HUES48 (cell line): ENCODE measurements at regions not wholly inside any gene's neighbourhood (a gene's known extent, or its start where the extent isn't known, plus 50 kb on each side); places are given as distances from the start of the nearest gene placed in this dataset.

ENCODE experiments used
- H3K27ac ChIP-seq: one replicate; pipeline ENCODE4 v1.7.0; 2013; ENCODE audit warnings: low read depth, low read length, inconsistent platforms
- H3K27me3 ChIP-seq: 2 replicates; pipeline ENCODE4 v1.6.1; 2013; ENCODE audit warnings: mild to moderate bottlenecking, low read length; ENCODE audit not compliant: control insufficient read depth, insufficient read depth
- H3K36me3 ChIP-seq: 2 replicates; pipeline ENCODE4 v1.6.1; 2013; ENCODE audit warnings: low read length; ENCODE audit not compliant: control insufficient read depth, insufficient read depth
- H3K4me1 ChIP-seq: 2 replicates; pipeline ENCODE4 v1.6.1; 2013; ENCODE audit warnings: mild to moderate bottlenecking, low read length; ENCODE audit not compliant: control insufficient read depth, insufficient read depth
- H3K4me3 ChIP-seq: 2 replicates; pipeline ENCODE4 v1.5.1; 2013; ENCODE audit warnings: mild to moderate bottlenecking, low read depth, low read length
- H3K9ac ChIP-seq: 2 replicates; pipeline ENCODE4 v1.6.1; 2013; ENCODE audit warnings: mild to moderate bottlenecking, low read depth, low read length, moderate library complexity
- H3K9me3 ChIP-seq: 2 replicates; pipeline ENCODE4 v1.6.1; 2013; ENCODE audit warnings: low read length; ENCODE audit not compliant: control insufficient read depth, insufficient read depth

DNA sequence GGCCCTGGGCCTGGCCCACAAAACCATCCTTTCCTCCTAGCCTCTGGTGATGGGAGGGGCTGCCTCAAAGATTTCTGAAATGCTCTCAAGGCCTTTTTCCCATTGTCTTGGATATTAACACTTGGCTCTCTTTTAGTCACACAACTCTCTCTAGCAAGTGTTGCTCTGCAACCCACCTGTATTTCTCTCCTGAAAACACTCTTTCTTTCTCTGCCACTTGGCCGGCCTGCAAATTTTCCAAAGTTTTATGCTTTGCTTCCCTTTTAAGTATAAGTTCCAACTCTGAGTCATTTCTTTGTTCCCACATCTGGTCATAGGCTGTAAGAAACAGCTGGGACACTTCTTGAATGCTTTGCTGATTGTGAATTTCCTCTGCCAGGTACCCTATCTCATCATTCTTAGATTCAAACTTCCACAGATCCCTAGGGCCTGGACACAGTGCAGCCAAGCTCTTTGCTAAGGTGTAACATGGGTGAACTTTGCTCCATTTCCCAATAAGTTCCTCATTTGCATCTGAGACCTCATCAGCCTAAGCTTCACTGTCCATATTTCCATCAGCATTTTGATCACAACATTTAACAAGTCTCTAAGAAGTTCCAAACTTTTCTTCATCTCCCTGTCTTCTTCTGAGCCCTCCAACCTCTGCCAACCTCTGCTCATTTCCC, 93.8 kb downstream of the TRIM29 start:
- Histone ChIP-seq H3K4me1 (peaks cover 8% of the 10 kb centered on the region), H3K9ac (no peak overlapping the region), H3K9me3 (peaks cover 11% of the 10 kb centered on the region; the same call in 1 of the 2 replicates), H3K4me3 (no peak overlapping the region), H3K36me3 (no peaks in the 10 kb centered on the region), H3K27me3 (no peaks in the 10 kb centered on the region), H3K27ac (no peak overlapping the region)

DNA sequence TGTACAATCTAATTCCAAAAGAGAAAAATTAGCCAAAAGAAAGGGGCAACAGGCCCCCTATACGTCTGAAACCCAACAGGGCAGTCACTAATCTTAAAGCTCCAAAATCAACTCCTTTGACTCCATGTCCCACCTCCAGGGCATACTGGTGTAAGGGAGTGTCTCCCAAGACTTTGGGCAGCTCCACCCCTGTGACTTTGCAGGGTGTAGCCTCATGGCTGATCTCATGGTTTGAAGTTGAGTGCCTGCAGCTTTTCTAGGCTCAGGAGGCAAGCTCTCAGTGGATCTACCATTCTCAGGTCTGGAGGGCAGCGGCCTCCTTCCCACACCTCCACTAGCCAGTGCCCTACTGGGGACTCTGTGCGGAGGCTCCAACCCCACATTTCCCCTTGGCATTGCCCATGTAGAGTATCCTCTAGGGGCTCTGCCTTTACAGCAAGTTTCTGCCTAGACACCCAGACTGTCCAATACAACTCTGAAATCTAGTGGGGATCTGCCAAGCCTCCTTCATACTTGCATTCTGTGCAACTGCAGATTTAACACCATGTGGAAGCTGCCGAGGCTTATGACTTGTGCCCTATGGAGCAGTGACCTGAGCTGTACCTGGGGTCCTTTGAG, 94.5 kb downstream of the TRIM29 start:
- Histone ChIP-seq H3K27me3 (no peaks in the 10 kb centered on the region), H3K9me3 (peaks cover 11% of the 10 kb centered on the region; the same call in 1 of the 2 replicates), H3K4me1 (peaks cover 8% of the 10 kb centered on the region), H3K27ac (no peak overlapping the region), H3K9ac (no peak overlapping the region), H3K36me3 (no peaks in the 10 kb centered on the region), H3K4me3 (no peak overlapping the region)

DNA sequence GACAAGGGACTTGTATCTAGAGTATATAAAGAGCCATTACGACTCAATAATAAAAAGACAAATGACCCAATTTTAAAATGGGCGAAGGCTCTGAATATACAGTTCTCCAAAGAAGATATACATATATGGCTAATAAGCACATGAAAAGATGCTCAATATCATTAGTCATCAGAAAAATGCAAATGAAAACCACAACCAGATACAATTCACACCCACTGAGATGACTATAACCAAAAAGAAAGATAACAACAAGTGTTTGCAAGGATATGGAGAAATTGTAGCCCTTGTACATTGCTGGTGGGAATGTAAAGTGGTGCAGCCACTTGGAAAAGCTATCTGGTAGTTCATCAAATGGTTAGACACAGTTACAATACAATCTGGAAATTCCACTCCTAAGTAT, 96.3 kb downstream of the TRIM29 start:
- H3K27me3 ChIP-seq = no peaks in the 10 kb centered on the region
- peaks cover 8% of the 10 kb centered on the region for H3K4me1 ChIP-seq
- H3K9me3 ChIP-seq = peaks cover 3% of the 10 kb centered on the region; the same call in 1 of the 2 replicates
- no peak overlapping the region for H3K9ac ChIP-seq
- no peak overlapping the region for H3K27ac ChIP-seq
- no peaks in the 10 kb centered on the region for H3K36me3 ChIP-seq
- H3K4me3 ChIP-seq = no peak overlapping the region

DNA sequence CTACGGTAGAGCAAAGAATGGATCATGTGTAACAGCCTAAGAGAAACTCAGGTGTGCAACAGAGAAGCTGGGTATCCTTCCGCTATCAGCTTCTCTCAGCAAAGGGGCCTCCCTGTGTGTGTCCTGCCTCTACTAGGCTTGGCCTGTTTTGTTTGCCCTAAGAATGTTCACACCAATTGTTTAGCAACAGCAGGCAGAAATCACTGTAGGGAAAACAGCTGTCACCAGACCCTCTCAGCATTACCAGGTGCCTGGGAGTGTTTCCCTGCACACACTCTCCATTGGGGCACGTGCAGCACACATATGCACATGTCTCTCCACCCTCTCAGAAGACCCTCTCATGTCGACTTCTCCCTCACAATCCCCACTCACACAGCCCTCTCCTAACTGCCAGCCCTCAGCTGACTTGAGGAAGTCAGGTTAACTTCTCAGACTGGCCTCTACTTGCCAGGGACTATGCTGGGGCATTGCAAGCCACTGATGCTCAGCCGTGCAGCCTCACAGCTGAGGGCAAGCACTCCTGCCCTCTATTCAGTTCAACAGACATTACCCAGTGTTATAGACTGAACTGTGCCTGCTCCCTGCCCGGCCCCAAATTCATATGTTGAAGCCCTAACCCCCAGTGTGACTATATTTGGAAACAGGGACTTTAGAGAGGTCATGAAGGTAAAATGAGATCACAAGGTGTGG, 97.6 kb downstream of the TRIM29 start:
- Histone ChIP-seq H3K4me3 (no peak overlapping the region), H3K27me3 (no peaks in the 10 kb centered on the region), H3K9ac (no peak overlapping the region)

DNA sequence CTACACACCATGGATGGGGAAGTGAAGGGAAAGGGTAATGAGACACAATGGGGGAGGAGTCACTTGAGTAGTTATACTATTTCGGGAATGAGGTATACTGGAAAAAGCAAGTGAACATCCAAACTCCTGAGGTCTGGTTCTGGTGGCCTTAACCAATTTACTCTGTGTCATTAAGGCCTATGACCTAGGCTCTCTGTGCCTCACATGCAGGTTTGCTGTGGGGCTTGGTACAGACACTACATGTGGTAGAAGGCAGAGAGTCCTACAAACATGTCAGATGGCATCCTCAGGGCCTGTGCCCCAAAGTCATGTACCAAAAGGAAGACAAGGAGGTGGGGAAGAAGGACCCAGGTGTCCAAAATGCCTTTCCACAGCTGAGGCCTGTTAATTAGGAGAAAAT, 98.9 kb downstream of the TRIM29 start:
- no peaks in the 10 kb centered on the region for H3K36me3 ChIP-seq
- no peak overlapping the region for H3K9ac ChIP-seq
- peaks cover 9% of the 10 kb centered on the region for H3K4me1 ChIP-seq
- H3K27ac ChIP-seq = no peak overlapping the region
- H3K9me3 ChIP-seq = peaks cover 3% of the 10 kb centered on the region; the same call in 1 of the 2 replicates
- H3K27me3 ChIP-seq = no peaks in the 10 kb centered on the region
- no peak overlapping the region for H3K4me3 ChIP-seq

More for the DNA sequence above, 97.6 kb downstream of the TRIM29 start:
- H3K9me3 ChIP-seq = peaks cover 3% of the 10 kb centered on the region; the same call in 1 of the 2 replicates
- no peak overlapping the region for H3K27ac ChIP-seq
- no peaks in the 10 kb centered on the region for H3K36me3 ChIP-seq
- peaks cover 8% of the 10 kb centered on the region for H3K4me1 ChIP-seq

DNA sequence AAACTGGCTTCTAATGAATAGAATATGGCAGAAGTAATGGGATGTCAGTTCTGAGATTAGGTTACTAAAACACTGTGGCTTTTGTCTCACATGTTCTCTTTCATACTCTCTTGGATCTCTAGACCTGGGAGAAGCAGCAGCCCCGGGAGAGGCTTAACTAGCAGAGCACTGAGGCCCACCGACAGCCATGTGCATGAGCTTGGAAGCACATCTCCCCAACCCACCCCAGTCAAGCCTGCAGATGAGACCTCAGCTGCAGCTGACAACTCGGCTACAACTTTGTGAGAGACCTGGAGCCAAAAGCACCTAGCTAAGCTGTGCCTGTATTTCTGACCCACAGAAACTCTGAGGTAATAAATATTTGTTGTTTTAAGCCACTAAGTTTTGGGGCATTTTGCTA, 100.8 kb downstream of the TRIM29 start:
- H3K27ac ChIP-seq = no peak overlapping the region
- no peaks in the 10 kb centered on the region for H3K27me3 ChIP-seq
- H3K4me3 ChIP-seq = no peak overlapping the region
- H3K9me3 ChIP-seq = peaks cover 3% of the 10 kb centered on the region; the same call in 1 of the 2 replicates
- no peak overlapping the region for H3K9ac ChIP-seq
- peaks cover 6% of the 10 kb centered on the region; the same call in 1 of the 2 replicates for H3K4me1 ChIP-seq
- H3K36me3 ChIP-seq = no peaks in the 10 kb centered on the region

DNA sequence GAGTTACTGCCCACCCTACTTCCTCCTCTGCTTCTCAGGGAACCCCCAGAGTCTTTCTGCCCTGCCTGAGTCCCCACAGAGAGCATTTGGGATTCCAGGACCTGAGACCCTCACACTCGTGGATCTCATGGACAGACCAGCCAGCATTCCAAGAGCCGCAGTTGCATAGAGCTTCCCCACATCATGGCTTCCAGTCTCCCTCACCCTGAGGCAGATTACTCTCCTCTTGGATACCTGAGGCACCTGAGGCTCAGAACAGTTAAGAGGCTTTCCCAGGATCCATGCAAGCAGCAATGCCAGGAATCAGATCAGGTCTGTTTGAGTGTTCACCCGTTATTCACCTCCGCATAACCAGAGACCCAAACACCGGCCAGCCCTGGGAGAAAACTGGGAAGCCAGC, 102.2 kb downstream of the TRIM29 start:
- peaks cover 10% of the 10 kb centered on the region; the same call in 1 of the 2 replicates for H3K4me1 ChIP-seq

DNA sequence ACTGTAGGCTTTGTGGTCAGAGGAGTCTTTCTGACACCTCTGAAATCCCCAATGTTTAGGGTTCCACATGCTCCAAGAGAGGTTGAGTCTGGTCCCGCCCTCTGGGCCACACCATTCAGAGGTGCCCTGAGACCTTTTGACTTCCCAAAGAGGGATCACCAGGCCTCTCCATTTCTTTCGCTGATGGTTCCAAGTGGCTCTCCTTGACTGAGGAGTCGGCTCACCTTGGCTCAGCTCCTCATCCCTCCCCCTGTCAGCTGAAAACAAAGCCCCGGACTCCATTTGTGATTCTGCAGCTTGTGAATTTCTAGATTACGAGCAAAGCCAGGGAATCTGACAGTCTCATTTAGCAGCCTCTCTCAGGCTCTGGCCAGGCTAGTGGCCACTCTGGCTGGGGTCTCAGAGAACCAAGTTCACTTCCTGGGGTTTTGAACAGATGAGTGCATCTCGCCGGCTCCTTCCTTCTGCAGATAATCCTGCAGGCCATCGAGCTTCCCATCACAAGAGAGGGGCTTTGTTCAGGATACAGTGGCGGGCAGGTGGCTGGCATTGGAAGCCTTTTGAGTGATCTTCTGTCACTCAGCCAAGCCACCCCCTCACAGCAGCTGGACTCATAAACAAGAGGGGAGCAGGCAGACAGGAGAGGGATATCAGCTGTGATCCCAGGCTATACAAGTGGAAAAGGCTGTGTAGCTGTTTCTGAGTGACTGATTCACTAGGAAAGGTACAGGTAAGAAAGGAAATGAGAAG, 102.9 kb downstream of the TRIM29 start:
- Histone ChIP-seq H3K27ac (no peak overlapping the region), H3K27me3 (no peaks in the 10 kb centered on the region), H3K36me3 (no peaks in the 10 kb centered on the region), H3K4me1 (peaks cover 12% of the 10 kb centered on the region; the same call in 1 of the 2 replicates), H3K4me3 (no peak overlapping the region), H3K9ac (no peak overlapping the region), H3K9me3 (peaks cover 3% of the 10 kb centered on the region; the same call in 1 of the 2 replicates)

More for the DNA sequence above, 102.2 kb downstream of the TRIM29 start:
- Histone ChIP-seq H3K27me3 (no peaks in the 10 kb centered on the region), H3K4me3 (no peak overlapping the region), H3K9ac (no peak overlapping the region), H3K36me3 (no peaks in the 10 kb centered on the region), H3K27ac (no peak overlapping the region), H3K9me3 (peaks cover 3% of the 10 kb centered on the region; the same call in 1 of the 2 replicates)

DNA sequence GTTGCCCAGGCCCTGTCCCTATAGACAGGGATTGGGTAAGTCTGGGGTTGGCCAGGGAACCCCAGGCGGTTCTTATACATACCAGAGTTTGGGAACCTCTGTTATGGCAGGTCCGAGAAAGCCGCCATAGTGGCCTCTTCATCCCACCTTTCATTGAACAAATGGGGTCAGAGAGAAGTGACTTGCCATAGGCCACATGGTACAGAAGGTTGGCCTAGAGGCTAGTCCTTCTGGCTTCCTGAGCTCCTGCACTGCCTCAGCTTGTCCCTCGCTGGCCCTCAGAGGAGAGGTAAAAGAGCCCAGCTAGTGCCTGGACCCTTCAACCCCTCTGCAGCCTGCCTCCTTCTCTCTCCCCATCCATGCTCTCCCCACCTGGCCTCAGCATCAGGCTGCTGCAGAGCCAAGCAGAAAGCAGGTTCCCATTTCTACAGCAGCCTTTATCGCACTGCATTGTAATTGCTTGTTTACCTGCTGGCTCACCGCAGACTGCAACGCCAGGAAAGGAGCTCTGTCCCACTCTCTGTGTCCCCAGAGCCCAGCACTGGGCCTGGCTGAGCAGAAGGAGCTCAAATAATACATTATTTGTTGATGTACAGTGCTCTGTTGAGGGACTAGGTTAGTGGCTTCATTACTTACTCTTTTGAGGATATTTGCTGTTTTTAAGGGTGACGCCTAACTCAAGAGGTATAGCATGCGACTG, 103.6 kb downstream of the TRIM29 start:
- Histone ChIP-seq H3K36me3 (no peaks in the 10 kb centered on the region), H3K4me1 (peaks cover 12% of the 10 kb centered on the region; the same call in 1 of the 2 replicates), H3K4me3 (no peak overlapping the region), H3K9me3 (peaks cover 3% of the 10 kb centered on the region; the same call in 1 of the 2 replicates), H3K27me3 (no peaks in the 10 kb centered on the region), H3K27ac (no peak overlapping the region), H3K9ac (no peak overlapping the region)

DNA sequence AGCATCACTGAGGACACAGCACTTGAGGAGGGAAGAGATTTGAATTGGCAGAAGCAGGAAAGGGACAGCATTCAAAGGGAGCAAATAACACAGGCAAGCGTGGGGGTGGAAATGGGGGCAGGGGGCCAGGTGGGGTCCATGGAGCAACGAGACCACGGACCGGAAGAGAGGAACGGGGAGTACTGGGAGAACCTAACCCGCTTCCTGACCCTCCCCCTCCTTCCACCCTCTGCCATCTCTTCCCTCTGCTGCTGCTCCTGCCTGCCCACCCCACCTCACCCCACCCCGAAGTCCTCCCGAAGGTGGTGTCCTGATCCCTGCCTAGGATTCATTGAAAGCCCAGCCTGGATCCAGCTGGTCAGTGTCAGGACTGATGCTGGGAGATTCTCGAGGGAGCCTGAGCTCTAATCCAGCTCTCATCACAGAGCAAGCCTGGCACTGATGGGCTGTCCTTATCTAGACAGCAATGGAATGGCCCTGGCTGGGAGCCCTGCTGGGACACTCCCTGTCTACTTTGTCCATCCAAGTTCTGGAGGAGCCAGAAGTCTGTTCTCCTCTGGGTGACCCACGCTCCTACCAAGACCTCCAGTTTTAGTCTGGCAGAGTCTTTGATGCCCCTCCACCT, 105.0 kb downstream of the TRIM29 start:
- Histone ChIP-seq H3K27ac (no peak overlapping the region), H3K36me3 (no peaks in the 10 kb centered on the region), H3K27me3 (no peaks in the 10 kb centered on the region), H3K9ac (no peak overlapping the region), H3K4me1 (peaks cover 12% of the 10 kb centered on the region; the same call in 1 of the 2 replicates), H3K4me3 (no peak overlapping the region), H3K9me3 (peaks cover 3% of the 10 kb centered on the region; the same call in 1 of the 2 replicates)
